ENCODE measurements at regions not wholly inside any gene's neighbourhood (a gene's known extent, or its start where the extent isn't known, plus 50 kb on each side); places are given as distances from the start of the nearest gene placed in this dataset.
A peak's percentile ranks its signal among the peaks of the same experiment; 100 is the strongest.

- Histone ChIP-seq H3K4me1 (no peaks in the 10 kb centered on the region), H3K27ac (no peak overlapping the region), H3K4me3 (no peak overlapping the region), H3K9me3 (no peaks in the 10 kb centered on the region), H3K36me3 (no peaks in the 10 kb centered on the region), H3K27me3 (ENCODE audit: low read depth) (no peaks in the 10 kb centered on the region)
- DNase-seq (no peak), ATAC-seq (no peak)
- intact Hi-C loops (cut with DNase I): no loop called here
- TF ChIP-seq, protein P1, sequence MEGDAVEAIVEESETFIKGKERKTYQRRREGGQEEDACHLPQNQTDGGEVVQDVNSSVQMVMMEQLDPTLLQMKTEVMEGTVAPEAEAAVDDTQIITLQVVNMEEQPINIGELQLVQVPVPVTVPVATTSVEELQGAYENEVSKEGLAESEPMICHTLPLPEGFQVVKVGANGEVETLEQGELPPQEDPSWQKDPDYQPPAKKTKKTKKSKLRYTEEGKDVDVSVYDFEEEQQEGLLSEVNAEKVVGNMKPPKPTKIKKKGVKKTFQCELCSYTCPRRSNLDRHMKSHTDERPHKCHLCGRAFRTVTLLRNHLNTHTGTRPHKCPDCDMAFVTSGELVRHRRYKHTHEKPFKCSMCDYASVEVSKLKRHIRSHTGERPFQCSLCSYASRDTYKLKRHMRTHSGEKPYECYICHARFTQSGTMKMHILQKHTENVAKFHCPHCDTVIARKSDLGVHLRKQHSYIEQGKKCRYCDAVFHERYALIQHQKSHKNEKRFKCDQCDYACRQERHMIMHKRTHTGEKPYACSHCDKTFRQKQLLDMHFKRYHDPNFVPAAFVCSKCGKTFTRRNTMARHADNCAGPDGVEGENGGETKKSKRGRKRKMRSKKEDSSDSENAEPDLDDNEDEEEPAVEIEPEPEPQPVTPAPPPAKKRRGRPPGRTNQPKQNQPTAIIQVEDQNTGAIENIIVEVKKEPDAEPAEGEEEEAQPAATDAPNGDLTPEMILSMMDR (IDR thresholded peaks at IDR 0.05): no peak
Measured at GRCh38 chr20:60389441-60389840, 431.2 kb downstream of the CDH26 start.

GRCh38 chr20:60389882-60390281, 431.7 kb downstream of the CDH26 start:
- H3K36me3 ChIP-seq: no peaks in the 10 kb centered on the region
- H3K27me3 ChIP-seq (ENCODE audit: low read depth): no peaks in the 10 kb centered on the region
- no peak overlapping the region for H3K4me3 ChIP-seq
- no peaks in the 10 kb centered on the region for H3K9me3 ChIP-seq
- TF ChIP-seq, protein P1 (IDR thresholded peaks at IDR 0.05): no peak
- DNase-seq (no peak), ATAC-seq (no peak)
- H3K4me1 ChIP-seq: no peaks in the 10 kb centered on the region
- no peak overlapping the region for H3K27ac ChIP-seq
- intact Hi-C loops (cut with DNase I): no loop called here

DNA sequence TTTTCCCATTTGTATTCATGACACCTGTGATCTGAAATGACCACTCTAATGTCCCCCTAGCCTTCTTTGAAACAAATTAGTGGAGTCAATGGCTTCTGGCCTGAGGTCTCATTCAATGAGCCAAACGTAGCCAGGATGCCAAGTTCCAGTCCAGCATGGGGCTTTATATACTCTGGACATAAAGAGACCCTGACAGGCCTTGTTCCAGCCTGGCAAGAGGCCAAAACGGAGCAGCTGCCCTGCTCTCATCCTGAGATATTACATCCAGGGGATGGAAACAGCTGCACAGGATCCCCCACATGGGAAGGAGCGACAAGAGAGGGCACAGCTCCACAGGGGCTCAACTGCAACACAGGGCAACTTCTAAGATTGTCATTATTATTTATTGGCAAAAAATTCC, 437.8 kb downstream of the CDH26 start:
- no peak overlapping the region for H3K4me3 ChIP-seq
- no peaks in the 10 kb centered on the region for H3K27me3 ChIP-seq (ENCODE audit: low read depth)
- DNase-seq (no peak), ATAC-seq (no peak)
- intact Hi-C loops (cut with DNase I): no loop called here
- TF ChIP-seq, protein P1 (IDR thresholded peaks at IDR 0.05): no peak
- no peaks in the 10 kb centered on the region for H3K36me3 ChIP-seq
- no peaks in the 10 kb centered on the region for H3K4me1 ChIP-seq
- no peaks in the 10 kb centered on the region for H3K9me3 ChIP-seq
- no peak overlapping the region for H3K27ac ChIP-seq

GRCh38 chr20:60400567-60400966, 442.3 kb downstream of the CDH26 start:
- no peak overlapping the region for H3K4me3 ChIP-seq
- H3K4me1 ChIP-seq: no peaks in the 10 kb centered on the region
- ATAC-seq (no peak), DNase-seq (no peak)
- H3K27ac ChIP-seq: no peak overlapping the region
- H3K9me3 ChIP-seq: no peaks in the 10 kb centered on the region
- no peaks in the 10 kb centered on the region for H3K36me3 ChIP-seq
- H3K27me3 ChIP-seq (ENCODE audit: low read depth): no peaks in the 10 kb centered on the region
- TF ChIP-seq, protein P1 (IDR thresholded peaks at IDR 0.05): no peak
- intact Hi-C loops (cut with DNase I): no loop called here

DNA sequence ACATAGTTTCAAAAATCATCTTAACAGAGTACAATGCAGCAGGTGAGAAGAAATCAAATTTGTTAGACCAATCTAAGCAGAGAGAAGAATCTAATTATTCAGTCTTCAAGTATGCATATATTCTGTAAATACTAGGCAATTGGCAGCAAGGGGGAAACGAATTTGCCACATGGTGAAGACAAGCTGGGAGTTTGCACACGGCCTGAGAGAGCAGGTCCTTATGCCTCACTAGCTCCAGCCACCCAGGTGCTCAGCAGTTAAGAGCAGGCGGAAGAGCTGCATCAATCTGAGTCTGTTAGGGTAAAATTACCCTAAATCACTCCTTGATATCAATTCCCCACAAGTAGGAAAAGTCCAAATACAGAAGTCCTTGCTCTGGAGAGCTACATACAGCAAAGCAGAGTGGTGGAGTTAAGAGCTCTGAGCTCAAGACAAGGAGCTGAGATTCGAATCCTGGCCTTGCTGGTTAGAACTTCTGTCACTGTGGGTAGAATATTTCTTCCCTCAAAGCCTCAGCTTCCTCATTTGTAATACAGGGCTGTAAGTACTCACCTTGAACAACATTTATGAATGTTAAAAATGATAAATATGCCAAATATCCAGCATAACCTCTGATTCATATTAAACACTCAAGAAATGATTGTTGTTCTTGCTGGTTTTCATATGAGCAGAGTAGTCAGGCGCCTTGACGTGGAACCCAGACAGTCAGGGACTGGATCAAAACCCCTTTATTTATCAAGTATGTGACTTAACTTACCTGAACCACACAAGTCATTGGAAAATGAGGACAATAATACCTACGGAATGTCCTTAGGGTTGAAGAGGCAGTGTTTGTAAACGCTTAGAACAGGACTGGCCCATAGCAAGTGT, 444.2 kb downstream of the CDH26 start:
- H3K27ac ChIP-seq: no peak overlapping the region
- no peaks in the 10 kb centered on the region for H3K27me3 ChIP-seq (ENCODE audit: low read depth)
- H3K4me1 ChIP-seq: no peaks in the 10 kb centered on the region
- H3K4me3 ChIP-seq: no peak overlapping the region
- H3K36me3 ChIP-seq: no peaks in the 10 kb centered on the region
- ATAC-seq: peak; percentile 24 to 71
- no peak for DNase-seq
- intact Hi-C loops (cut with DNase I): no loop called here
- TF ChIP-seq, protein P1 (IDR thresholded peaks at IDR 0.05): no peak
- no peaks in the 10 kb centered on the region for H3K9me3 ChIP-seq
